ENCODE measurements at regions not wholly inside any gene's neighbourhood (a gene's known extent, or its start where the extent isn't known, plus 50 kb on each side); places are given as distances from the start of the nearest gene placed in this dataset.
A peak's percentile ranks its signal among the peaks of the same experiment; 100 is the strongest.

- DNase-seq (ENCODE audit: low read depth) = no peak
Observed at GRCh38 chr11:27968461-27968860, 139.5 kb downstream of the KIF18A start.

DNA sequence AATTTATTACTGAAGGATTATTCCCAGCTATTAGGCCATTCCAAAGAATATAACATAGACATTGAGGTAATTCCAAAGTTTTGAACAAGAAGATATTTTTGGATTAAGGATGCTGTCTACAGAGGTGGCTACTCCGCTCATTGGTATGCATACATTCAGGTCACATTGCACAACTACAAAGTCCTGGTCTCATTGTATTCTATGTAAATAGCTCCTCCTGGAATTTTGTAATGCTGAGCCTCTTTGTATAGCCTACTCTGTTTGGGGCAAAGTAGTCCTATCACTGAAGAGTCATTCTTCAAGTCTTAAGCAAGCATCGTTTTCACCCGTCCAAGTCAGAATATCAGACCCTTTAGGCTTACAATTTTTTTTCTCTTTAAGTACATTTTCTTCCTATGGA lies 142.4 kb downstream of the KIF18A start:
- DNase-seq (ENCODE audit: low read depth) = no peak

DNA sequence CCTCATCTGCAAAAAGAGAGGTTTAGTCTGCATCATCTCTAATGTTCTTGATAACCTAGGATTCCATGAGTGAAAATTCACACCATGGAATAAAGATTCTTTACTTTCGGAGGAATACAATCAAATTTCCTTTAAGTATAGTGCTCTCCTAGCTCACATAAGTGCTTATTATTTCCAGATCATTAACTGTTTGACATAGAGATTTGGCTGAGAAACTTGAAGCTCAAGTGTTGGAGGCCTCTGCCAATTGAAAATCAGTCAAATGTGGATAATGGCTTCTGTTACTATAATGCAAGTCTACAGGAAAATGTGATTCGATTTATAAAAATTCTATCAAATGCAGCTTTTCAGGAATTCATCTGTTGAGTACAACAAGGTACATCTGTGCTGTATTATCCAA lies 144.6 kb downstream of the KIF18A start:
- DNase-seq (ENCODE audit: low read depth) = peak; percentile 40

DNA sequence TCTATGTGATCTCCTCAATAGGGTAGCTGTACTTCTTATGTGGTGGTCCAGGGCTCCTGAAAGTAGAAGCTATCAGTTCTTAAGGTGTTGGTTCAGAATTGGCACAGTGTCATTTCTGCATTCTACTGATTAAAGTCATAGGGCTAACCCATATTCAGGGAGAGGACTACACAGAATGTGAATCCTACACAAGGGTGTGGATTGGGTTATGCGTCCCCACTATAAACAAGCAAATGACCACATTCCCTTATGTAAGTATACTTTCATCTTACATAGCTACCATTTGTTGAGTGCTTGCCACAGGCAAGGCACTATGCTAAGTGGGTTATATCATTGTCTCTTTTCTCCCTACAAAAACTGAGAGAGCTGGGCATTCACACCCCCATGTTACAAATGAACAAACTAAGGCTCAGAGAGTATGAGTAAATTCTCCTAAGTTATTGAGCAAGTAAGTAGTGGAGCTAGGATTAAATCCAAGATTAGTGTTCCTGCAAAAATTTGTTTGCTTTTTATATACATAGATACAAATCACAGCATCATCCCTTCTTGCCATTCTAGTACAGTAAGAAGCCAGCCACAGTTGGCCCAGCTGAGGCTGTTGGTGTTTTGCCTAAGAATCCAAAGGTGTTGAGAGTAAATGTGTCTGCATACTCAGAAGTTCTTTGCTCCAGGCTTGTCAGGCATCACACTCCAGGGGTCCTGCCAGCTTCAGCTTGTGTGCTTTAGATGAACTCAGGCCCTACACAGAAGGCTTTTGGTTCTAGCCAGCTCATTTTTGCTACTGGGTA lies 157.8 kb downstream of the KIF18A start:
- no peak for DNase-seq (ENCODE audit: low read depth)

- DNase-seq (ENCODE audit: low read depth) = no peak
Observed at GRCh38 chr11:27945348-27945747, 162.6 kb downstream of the KIF18A start.

DNA sequence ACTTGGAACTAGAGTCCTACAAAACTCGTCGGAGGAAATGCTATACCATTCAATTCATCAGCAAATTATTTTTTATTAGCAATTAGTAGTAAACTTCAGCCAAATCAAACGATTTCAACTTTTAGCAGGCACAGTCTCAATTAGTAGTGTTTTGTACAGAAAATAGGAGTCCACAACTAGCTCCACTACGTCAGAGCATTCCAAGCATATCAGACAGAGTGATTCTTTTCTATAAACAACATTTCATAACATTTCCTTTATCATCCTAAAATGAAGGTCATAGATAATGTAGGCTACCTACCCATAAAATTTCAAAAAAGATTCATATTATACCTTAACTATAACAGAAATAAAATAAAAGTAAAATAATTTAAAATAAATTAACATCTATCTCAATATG lies 169.9 kb downstream of the KIF18A start:
- DNase-seq (ENCODE audit: low read depth) = no peak

- DNase-seq (ENCODE audit: low read depth) = peak; percentile 93
Observed at GRCh38 chr11:27934830-27935145, 173.2 kb downstream of the KIF18A start.

DNA sequence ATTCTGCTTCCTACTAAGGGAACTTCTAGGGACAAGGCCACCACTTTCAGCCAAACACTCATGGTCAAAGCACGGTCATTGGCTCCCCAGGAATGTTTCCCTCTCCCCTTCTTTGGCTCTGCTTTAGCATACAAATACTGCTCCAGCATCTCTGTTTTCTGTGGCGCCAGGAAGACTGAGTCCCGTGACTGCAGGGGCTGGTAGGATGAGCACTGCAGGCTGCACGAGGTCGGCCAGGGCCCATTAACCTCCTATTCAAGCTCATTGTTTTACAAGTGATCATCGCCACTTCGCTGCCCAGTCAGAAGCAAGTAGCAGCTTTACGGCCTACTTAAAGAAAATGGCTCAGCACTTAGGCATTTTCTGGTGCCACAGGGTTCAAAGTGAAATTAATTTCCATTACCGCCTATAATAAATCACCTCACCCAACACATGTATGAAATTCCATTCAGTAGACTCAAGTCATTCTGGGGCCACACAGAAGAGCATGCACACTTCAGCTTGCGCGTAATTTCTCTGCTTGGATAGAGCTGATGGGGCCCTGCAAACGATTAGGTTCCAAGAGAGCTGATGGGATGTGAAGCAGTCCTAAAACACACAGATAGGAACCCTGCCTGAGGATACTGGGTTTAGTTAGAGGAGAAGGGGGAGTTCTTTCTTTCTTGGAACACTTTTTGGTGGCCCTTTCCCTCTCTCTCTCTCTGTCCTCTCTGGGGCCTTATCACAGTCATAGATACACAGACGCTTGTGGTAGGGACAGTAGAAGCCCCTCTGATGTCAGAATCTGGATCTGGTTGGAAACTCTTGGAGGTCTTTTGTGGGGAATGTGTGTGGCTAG lies 173.7 kb downstream of the KIF18A start:
- peak; percentile 97 for DNase-seq (ENCODE audit: low read depth)

DNA sequence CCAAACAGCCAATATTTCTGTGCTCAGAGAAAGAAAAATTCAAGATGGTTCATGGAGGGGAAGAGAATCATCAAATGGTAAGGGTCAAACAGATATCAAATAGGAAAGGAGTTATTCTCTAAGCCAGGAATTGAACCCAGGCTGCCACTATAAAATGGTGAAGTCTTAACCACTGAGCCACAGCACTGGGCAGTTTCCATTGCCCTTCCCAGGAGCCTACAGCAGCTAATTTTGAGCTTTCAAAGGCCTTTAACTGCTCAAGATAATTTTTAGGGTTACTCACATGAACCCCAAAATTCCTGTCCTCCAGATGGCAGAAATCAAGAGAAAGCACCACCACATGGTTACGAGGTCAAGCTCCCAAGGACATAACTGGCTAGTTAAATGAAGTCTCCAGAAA lies 176.2 kb downstream of the KIF18A start:
- no peak for DNase-seq (ENCODE audit: low read depth)

DNA sequence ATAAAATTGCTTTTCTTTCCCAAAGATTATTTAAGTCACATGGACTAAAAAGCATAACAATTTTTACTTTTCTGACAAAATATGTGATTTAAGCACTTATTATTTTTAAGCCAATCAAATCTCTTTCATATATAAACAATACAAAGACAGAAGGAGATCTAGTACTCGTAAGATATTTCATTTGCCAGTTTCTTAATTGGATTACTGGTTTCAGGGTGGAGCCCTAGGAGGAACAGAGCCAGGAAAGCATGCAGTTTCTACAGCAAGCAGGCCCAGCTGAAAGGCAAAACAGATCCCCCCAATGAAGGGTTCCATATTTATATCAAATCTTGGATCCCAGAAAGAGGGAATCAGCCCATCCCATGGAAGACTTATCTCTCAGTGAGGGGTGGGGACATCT lies 177.0 kb downstream of the KIF18A start:
- no peak for DNase-seq (ENCODE audit: low read depth)

DNA sequence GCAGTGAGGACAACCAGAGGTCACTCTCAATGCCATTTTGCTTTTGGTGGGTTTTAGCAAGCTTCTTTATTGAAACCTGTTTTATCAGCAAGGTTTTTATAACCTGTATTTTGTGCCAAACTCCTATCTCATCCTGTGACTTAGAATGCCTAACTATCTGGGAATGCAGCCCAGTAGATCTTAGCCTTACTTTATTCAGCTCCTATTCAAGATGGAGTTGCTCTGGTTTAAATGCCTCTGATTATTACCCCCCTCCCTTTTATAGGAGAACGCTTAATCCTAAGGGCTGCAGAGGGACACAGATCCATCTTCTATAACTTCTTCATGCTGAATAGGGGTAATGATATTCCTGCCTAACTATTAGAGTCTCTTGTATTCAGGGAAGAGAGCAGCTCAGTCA lies 179.1 kb downstream of the KIF18A start:
- no peak for DNase-seq (ENCODE audit: low read depth)

DNA sequence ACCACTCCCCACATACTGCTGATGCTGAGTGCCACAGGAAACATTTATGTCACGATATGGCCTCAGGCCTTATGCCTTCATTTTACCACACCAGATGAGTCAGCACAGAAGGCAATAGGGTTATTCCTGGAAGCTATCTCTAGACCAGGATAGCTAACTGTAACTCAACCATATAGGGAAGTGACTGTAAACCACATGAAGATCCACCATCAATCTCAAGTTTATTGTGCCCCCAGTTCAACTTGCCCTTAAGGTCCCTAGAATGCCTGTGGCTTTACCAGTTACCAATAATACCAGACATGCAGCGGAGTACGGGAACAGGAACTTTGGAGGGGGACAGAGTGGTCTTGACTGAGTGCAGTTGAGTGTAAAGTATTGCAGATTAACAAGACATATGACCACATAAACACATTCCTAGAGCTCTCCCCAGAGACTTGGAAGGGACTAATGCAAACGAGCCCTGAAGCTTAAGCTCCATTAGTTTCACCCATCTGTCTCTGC lies 180.9 kb downstream of the KIF18A start:
- DNase-seq (ENCODE audit: low read depth) = peak; percentile 93

- no peak for DNase-seq (ENCODE audit: low read depth)
Observed at GRCh38 chr11:27926486-27926885, 181.5 kb downstream of the KIF18A start.

GRCh38 chr11:27921472-27921871 lies 186.5 kb downstream of the KIF18A start:
- DNase-seq (ENCODE audit: low read depth) = peak; percentile 38

DNA sequence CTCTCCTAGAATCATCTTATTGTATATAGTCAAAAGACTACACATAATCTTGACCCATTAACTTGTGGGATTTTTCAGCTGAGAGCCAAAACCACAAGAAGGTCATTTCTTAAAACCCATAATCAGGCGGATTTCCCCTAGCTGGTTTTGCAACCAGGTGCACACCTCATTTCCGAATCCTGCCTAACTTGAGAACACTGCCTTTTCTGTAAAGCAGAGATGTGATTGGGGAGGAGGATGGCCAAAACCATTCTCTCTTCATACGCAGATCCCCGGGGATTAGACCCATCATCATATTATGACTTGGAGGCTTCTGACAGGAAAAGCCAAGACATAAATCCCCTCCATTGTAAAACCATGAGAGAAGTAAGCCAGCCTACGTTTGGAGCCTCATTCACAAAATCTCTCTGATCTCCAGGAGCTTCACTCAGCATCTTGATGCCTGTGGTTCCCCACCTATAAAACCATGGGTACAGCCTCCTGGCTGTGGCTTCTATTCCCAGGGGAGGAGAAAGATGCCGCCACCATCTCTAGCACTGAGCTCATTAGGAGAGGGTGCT lies 191.3 kb downstream of the KIF18A start:
- DNase-seq (ENCODE audit: low read depth) = peak; percentile 21

GRCh38 chr11:27914080-27914479 lies 193.9 kb downstream of the KIF18A start:
- no peak for DNase-seq (ENCODE audit: low read depth)

GRCh38 chr11:27913650-27914049 lies 194.3 kb downstream of the KIF18A start:
- DNase-seq (ENCODE audit: low read depth) = peak; percentile 56

- peak; percentile 36 for DNase-seq (ENCODE audit: low read depth)
Observed at GRCh38 chr11:27912916-27913315, 195.0 kb downstream of the KIF18A start.

DNA sequence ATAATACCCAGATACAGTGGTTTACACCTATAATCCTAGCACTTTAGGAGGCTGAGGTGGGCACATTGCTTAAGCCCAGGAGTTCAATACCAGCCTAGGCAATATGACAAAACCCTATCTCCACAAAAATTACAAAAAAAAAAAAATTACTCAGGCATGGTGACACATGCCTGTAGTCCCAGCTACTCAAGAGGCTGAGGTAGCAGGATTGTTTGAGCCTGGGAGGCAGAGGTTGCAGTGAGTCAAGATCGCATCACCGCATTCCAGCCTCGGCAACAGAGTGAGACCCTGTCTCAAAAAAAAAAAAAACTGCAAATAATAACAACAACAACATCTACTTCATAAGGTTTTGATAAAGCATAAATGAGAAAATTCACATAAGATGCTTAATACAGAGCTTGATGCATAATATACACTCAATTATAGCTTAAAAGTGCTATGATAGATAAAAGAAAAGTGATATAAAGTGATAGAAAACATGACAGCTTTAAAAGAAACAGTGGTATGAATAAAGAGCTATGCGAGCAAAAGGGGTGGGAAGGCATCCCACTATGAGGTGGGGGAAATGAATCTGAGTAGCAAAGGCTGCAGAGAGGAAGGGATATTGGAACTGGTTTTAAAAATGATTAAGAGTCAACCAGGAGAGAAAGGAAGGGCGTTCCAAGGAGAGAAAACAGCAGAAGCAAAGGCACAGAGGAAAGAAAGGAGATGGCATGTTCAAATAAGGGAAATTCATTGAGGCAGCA lies 197.6 kb downstream of the KIF18A start:
- peak; percentile 84 for DNase-seq (ENCODE audit: low read depth)

DNA sequence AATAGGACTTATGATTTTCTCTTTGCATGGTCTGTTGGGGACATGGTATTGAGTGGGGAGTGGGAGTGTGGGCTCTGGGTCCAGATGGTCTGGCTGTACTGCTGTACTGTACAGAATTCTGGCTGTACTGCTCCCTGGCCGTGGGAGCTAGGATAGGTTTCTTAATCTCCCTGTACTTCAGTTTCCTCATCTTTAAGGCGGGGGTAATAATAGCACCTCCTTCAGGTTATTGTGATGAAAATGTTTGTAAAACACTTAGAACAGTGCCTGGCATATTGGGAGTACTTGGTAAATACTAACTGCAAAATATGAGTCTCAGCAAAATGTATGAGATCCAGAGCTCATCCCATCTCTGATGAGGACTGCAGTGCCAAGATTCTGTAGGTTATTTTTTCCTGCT lies 198.6 kb downstream of the KIF18A start:
- DNase-seq (ENCODE audit: low read depth) = no peak

- peak; percentile 44 for DNase-seq (ENCODE audit: low read depth)
Observed at GRCh38 chr11:27908621-27909020, 199.3 kb downstream of the KIF18A start.

- no peak for DNase-seq (ENCODE audit: low read depth)
Observed at GRCh38 chr11:27907530-27907929, 200.4 kb downstream of the KIF18A start.

Measured in renal cortical epithelial cell (primary cell).